Skeletal muscle tissue (tissue), 4 donors: ENCODE measurements at regions not wholly inside any gene's neighbourhood (a gene's known extent, or its start where the extent isn't known, plus 50 kb on each side); places are given as distances from the start of the nearest gene placed in this dataset. TPM values are rescaled to one million over a fixed set of nuclear protein-coding genes. Genes with fewer than 3 reads are reported as not detected.

Experiments used
- H3K27ac ChIP-seq: one replicate; pipeline ENCODE4 v1.7.0; 2013; ENCODE audit warnings: mild to moderate bottlenecking, low read depth, low read length, inconsistent platforms
- H3K27me3 ChIP-seq, 3 donors: one replicate each; pipeline ENCODE4 v1.7.0; 2013; ENCODE audit warnings: low read length in 3 of 3; ENCODE audit not compliant: control insufficient read depth in 3 of 3, insufficient read depth in 3 of 3
- H3K36me3 ChIP-seq, 3 donors: one replicate each; pipeline ENCODE4 v1.7.0; 2013; ENCODE audit warnings: low read length in 3 of 3; ENCODE audit not compliant: control insufficient read depth in 3 of 3, insufficient read depth in 3 of 3
- H3K4me1 ChIP-seq, 3 donors: one replicate each; pipeline ENCODE4 v1.7.0; 2013; ENCODE audit warnings: low read length in 3 of 3, mild to moderate bottlenecking in 3 of 3; ENCODE audit not compliant: control insufficient read depth in 3 of 3, insufficient read depth in 3 of 3
- H3K4me3 ChIP-seq, 3 donors: one replicate each; pipeline ENCODE4 v1.7.0; 2013; ENCODE audit warnings: low read length in 3 of 3
- H3K9ac ChIP-seq, 3 donors: one replicate each; pipeline ENCODE4 v1.7.0; 2013; ENCODE audit warnings: low read length in 3 of 3, mild to moderate bottlenecking in 3 of 3, moderate library complexity in 2 of 3, low read depth in 1 of 3
- H3K9me3 ChIP-seq, 3 donors: one replicate each; pipeline ENCODE4 v1.7.0; 2013; ENCODE audit warnings: low read length in 3 of 3; ENCODE audit not compliant: control insufficient read depth in 3 of 3
- small RNA-seq: library from RNA; depleted of rRNA; stranded (forward); fragments of <200 nt; gene quantifications from one replicate; pipeline ENCODE3, GENCODE V24; 2014
- donor health status: Osteomylitis.

DNA sequence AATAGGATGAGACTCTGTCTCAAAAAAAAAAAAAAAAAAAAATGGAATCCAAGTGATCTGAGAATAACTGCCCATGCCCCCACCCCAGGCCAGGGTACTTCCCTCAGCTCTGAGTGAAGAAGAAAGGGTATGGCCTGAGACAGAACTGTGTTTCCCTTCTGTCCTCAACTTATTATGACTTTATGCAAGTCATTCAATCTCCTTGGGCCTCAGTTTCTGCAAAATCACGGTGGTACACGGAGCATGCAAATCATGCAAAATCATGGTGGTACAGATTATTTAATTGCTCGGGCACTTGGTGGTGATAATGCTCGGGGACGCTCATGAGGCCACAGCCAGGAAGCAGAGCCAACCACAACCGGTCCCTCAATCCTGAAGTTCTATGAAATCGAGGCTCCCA, 56.5 kb upstream of the TBX3 start:
- Histone ChIP-seq H3K36me3 (no peaks in the 10 kb centered on the region), H3K9ac (no peak overlapping the region), H3K27me3 (peaks cover 11 to 18% (median 15%) of the 10 kb centered on the region in 3 donors), H3K4me3 (no peak overlapping the region), H3K4me1 (peaks cover 0 to 10% (median 8%) of the 10 kb centered on the region in 3 donors), H3K27ac (no peak overlapping the region), H3K9me3 (peaks cover 0 to 6% (median 0%) of the 10 kb centered on the region in 3 donors)

DNA sequence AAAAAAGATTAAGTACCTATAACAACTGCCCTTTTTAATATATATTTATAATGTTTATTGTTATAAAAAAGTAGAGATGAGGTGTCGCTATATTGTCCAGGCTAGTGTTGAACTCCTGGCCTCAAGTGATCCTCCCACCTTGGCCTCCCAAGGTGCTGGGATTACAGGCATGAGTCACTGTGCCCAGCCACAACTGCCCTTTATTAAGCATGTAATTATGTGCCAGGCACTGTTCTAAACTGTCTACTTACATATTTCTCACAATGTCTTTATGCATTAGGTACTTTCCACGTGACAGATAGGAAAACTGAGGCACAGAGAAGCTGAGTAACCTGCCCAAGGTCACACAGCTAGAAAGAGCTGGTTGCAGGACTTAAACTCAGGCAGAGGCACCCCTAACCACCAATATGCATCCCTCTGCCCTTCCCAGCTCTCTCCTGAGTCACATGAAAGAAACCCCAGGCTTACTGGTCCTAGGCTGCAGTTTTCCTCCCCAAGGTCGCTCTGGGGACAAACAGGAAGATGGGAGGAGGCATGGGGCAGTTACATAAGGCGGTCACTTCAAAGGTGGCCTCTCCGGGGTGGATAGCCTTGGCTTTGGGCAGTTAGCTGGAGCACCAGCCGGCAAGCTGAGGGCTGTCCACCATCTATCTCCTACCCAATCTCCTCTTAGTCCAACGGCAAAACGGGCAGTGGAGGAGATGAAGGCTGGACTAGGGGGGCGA, 54.6 kb upstream of the TBX3 start:
- H3K9ac ChIP-seq, result no peak overlapping the region
- H3K27me3 ChIP-seq, result peaks cover 23 to 33% (median 33%) of the 10 kb centered on the region in 3 donors
- peaks cover 0 to 3% (median 2%) of the 10 kb centered on the region in 3 donors for H3K4me1 ChIP-seq
- H3K9me3 ChIP-seq, result peaks cover 0 to 6% (median 0%) of the 10 kb centered on the region in 3 donors
- H3K4me3 ChIP-seq, result no peak overlapping the region
- no peaks in the 10 kb centered on the region for H3K36me3 ChIP-seq
- H3K27ac ChIP-seq, result no peak overlapping the region

DNA sequence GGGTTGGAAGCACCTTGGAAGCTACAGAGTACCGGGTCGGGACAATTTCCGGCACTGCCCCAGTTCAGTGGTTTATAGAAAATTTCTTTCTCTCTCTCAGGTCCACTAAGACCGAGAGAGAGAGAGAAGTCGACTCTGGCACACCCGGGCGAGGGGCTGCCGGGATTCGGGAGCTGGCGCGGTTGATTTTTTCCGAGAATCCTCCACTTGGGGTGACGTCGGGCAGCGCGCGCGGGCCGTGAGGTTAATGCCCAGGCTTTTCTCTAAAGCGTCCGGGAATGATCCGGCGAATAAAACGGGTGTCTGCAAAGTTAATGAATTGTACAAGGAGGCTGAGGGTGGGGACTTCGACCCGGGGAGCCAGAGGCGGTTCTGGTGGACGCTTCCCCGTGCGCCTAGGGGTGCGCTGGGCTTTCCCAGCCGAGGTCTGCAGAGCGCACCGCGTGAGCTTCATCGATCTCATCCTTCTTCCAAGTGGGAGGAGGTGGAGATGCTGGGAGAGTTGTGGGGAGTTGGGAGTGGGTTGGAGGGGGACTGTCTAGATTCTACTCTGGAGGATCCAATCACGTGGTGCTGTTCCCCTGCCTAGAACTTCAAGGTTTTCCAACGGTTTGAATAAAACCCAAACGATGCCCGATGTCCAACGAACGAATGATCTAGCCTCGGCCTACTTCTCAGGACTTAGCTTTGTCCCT, 51.9 kb upstream of the TBX3 start:
- H3K27me3 ChIP-seq, result peaks cover 23 to 38% (median 36%) of the 10 kb centered on the region in 3 donors
- peak overlapping the region in 1 of 3 donors; percentile 22 for H3K4me3 ChIP-seq

DNA sequence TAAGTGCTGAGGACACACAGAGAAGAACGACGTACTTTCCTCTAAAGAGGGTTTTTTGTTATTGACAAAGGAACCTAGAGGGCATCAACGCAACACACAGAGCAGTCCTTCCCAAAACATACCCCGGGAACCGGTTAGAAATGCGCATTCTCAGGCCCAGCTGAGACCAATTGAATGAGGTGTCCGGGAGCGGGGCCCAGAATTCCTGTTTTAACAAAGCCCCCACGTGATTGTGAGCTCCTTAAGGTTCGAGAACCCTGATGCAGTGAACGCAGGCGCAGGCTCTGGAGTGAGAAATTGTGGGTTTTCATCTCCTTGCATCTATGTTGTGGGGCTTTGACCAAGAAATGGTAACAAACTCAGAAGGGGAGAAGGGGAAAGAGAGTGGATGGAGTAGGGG, 51.0 kb upstream of the TBX3 start:
- peaks cover 0 to 3% (median 2%) of the 10 kb centered on the region in 3 donors for H3K4me1 ChIP-seq
- H3K27me3 ChIP-seq, result peaks cover 23 to 38% (median 36%) of the 10 kb centered on the region in 3 donors
- no peaks in the 10 kb centered on the region for H3K9me3 ChIP-seq
- H3K36me3 ChIP-seq, result no peaks in the 10 kb centered on the region
- no peak overlapping the region for H3K4me3 ChIP-seq
- no peak overlapping the region for H3K27ac ChIP-seq
- no peak overlapping the region for H3K9ac ChIP-seq

More for the DNA sequence above, 51.9 kb upstream of the TBX3 start:
- peaks cover 0 to 3% (median 2%) of the 10 kb centered on the region in 3 donors for H3K4me1 ChIP-seq
- H3K9ac ChIP-seq, result no peak overlapping the region
- H3K9me3 ChIP-seq, result no peaks in the 10 kb centered on the region
- no peak overlapping the region for H3K27ac ChIP-seq
- no peaks in the 10 kb centered on the region for H3K36me3 ChIP-seq

DNA sequence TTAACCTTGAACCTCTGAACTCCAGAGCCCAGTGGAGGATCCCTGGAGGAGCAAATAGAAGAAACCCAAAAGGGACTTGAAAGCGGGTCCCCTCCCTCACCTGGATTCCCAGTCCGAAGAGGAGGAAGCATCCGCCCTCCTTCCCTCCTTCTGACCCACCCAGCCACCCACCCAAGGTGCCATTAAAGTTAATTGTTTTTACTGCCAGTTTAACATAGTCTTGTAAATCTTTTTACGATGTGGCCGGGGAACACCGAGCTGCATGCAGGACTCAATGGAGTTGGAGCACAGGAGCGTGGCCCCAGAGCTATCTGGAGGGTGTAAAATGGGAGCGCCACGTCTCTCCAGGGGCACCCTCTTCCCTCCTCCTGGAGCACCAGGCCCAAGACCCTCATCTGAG, 49.9 kb upstream of the TBX3 start:
- Histone ChIP-seq H3K9me3 (no peaks in the 10 kb centered on the region), H3K36me3 (no peaks in the 10 kb centered on the region), H3K27ac (no peak overlapping the region), H3K4me3 (no peak overlapping the region), H3K4me1 (peaks cover 0 to 3% (median 2%) of the 10 kb centered on the region in 3 donors), H3K27me3 (peaks cover 23 to 38% (median 36%) of the 10 kb centered on the region in 3 donors), H3K9ac (no peak overlapping the region)

Small RNA genes lying in the stretch of these regions (small RNA-seq; reads per million reads assigned to genes)
- gene AC009804.1, result not detected
- gene RF00275, result not detected
- not detected for gene RF00443
- gene RN7SL865P, result not detected
